GM21423 (cell line): ENCODE measurements at regions not wholly inside any gene's neighbourhood (a gene's known extent, or its start where the extent isn't known, plus 50 kb on each side); places are given as distances from the start of the nearest gene placed in this dataset.
"Not testable (repeated sequence)": the region's sequence is repeated elsewhere in the genome, so short reads cannot be mapped to it uniquely, and the experiment has no call there.

Experiments
- ATAC-seq: cut with Tn5 transposase; IDR thresholded peaks from one replicate; pipeline ENCODE4 v1.9.1; 2021; ENCODE audit warnings: mild to moderate bottlenecking, moderate library complexity; ENCODE audit not compliant: unreplicated experiment

DNA sequence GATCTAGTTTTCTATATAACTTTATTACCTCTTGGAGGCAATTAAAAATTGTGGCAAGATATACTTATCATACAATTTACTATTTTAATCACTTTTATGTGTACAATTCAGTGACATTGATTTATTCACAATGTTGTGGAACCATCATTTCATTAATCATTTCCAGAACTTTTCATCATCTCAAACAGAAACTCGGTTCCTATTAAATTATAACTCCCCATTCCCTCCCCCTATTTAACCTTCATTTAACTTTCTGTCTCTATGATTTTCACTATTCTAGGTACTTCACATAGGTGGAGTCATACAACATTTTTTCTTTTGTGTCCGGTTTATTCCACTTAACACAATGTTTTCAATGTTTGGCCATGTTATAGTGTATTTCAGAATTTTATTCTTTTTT lies 252.8 kb downstream of the REEP3 start:
- no peak for ATAC-seq

DNA sequence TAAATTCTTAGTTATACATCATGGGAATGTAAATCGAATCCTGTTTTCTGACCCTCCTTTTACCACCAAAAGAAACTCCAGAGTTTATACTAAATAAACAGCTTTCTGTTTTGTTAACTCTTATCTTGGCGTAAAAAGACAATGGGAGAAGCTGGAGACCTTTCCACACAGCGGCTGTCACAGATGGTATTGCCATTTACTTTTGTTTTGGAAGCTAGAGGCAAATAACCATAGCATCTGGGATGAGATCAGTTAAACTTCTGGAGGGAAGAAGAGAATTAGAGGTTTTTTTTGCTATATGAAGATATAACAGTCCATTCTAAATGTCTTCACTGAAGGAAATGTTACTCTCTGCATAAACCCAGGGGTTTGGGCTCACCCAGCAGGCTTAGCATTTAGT lies 258.9 kb downstream of the REEP3 start:
- no peak for ATAC-seq

- no peak for ATAC-seq
Observed at GRCh38 chr10:63781226-63781625, 260.0 kb downstream of the REEP3 start.

- ATAC-seq = no peak
Observed at GRCh38 chr10:63783882-63784281, 262.7 kb downstream of the REEP3 start.

GRCh38 chr10:63788152-63788821 lies 267.1 kb downstream of the REEP3 start:
- ATAC-seq = no peak

- no peak for ATAC-seq
Observed at GRCh38 chr10:63795094-63795860, 274.1 kb downstream of the REEP3 start.

DNA sequence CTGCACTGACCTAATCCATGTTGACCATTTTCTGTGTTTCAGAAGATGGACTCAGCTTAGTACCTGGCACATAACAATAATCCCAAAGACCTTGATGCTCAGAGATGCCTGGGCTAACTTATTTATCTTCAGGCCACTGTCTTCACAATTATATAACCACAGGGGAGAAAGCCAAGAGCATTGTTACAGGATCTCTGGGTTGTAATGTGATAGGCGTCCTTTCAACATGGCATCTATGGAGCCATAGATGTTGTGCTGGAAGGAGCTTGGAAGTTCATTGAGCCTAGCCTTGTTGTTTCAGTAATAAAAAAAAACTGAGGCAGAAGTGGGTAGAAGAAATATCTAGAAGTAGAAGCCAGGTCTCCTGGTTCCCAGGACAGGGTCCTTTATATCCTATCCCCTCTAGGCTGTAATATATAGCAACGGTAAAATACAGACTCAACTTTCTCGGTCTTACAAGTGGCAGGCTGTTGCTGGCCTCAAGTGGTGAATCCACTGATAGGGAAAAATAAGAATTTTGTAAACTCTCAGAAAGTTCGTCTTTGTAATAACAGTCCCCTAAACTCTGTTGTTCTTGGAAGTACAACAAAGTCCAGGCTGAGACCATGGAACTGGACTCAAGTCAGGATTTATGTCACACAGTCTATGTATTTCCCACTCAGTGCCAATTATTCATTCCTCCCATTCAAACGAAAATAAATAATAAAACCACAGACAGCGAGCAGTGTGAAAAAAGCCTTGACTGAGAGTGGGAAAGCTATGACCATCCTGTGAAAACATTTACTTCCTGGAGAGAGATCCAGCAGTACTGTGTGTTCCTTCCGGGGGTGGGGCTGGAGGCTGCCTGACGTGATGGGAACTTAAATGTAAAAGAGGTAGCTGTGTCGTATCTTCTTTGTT lies 277.6 kb downstream of the REEP3 start:
- no peak for ATAC-seq

GRCh38 chr10:63799521-63800300 lies 278.5 kb downstream of the REEP3 start:
- ATAC-seq = no peak

DNA sequence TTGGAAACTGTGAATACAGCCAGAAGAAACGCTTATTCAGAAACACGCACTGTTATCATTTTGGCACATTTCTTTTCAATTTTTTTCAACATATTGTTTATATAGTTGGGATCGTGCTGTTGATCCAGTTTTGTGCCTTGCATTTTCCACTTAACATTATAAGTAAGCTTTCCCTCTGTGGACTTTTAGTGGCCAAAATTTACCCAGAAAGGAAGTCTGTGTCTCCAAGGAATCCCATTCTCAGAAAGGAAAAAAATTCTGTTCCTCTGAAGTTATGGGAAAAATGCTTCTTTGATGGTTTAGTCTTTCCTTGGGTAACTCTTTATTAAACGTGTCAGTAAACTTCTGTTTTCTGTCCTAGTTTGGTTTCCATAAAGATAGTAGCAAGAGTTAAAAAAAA lies 280.0 kb downstream of the REEP3 start:
- ATAC-seq = no peak

DNA sequence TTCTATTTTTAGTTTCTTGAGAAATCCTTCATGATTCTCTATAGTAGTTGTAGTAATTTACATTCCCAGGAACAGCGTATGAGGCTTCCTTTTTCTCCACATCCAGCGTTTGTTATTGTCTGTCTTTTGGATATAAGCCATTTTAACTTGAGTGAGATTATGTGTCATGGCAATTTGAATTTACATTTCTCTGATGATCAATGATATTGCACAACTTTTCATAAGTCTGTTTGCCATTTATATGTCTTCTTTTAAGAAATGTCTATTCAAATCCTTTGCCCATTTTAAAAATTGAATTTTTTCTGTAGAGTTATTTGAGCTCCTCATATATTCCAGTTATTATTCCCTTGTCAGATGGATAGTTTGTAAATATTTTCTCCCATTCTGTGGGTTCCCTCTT lies 285.1 kb downstream of the REEP3 start:
- ATAC-seq = no peak

DNA sequence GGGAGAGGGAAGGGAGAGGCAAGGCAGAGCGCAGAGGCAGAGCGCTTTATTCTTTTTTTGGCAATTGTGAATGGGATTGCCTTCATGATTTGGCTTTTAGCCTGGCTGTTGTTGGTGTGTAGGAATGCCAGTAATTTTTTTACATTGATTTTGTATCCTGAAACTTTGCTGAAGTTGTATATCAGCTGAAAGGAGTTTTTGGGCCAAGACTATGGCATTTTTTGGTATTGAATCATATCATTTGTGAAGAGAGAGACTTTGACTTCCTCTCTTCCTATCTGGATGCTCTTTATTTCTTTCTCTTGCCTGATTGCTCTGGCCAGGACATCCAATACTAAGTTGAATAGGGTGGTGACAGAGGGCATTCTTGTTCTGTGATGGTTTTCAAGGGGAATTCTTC lies 291.3 kb downstream of the REEP3 start:
- ATAC-seq = no peak

GRCh38 chr10:63819753-63820329 lies 298.6 kb downstream of the REEP3 start:
- ATAC-seq = no peak

DNA sequence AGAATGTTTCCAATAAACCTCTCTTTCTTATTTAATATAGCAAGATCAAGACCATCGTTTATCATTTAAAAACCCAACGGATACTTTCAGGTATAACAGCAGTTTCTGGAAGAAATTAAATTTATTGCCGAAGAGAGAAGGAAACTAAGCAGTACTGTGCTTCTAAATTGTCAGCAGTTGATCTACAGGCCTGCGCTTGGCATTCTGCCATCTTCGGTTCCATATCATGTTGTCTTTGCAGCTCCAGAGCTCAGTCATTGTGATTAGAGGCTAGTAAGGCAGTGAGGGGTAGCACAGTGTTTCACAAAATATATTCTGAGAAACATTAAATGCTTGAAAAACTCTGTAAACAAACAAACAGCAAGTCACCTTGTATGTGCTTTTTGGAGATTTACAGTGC lies 301.3 kb downstream of the REEP3 start:
- ATAC-seq = no peak

DNA sequence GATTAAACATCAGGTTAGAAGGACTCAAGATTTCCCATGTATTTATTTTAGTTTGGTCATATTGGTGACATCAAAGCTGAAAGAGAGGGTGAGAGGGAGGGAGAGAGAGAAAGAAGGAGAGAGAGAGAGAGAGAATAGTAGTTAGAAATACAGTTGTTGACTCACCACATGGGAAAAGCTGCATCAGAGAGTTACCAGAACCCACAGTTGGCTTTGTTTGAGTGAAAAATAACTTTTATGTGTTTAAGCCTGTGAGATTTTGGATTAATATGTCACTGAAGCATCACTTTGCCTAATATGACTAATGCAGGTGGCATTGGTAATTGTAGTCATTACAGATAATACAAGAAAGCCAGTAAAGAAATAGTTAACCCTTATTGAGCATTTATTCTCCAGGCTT lies 303.9 kb downstream of the REEP3 start:
- no peak for ATAC-seq

DNA sequence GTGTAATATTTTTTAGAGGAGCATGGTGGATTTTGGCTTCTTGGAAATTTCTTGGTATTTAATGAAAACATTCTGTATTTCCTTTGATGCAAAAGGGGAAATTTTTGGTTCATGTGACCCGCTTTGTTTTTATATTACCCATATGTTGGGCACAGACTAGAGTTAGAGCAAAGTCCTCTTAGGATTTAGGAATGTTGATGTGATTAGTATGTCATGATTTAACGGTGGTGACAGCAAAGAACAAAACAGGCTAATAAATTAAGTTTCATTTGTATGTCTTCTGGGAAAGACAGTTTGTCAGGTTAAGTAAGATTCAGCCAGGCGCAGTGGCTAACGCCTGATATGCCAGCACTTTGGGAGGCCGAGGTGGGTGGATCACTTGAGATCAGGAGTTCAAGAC lies 304.6 kb downstream of the REEP3 start:
- ATAC-seq = no peak

- not testable (repeated sequence) for ATAC-seq
Observed at GRCh38 chr10:63827018-63827417, 305.8 kb downstream of the REEP3 start.

DNA sequence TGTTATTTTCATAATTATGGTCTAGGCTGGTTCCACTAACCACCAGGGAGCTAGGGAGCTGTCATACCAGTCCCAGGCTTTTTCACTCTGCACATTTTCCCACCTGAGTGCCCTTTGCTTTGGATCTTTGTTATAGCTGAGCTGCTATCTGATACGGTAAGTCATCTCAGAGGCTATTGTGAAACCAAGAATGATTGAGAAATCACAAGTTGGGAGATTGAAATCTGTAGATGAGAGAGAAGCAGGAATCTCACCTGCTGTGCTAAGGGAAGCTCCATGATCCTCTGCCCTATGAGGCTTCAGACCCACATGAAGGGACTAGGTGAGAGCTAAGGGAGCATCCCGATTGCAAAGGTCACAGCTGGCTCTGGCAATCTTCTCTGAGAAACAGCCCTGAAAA lies 307.8 kb downstream of the REEP3 start:
- ATAC-seq = no peak

DNA sequence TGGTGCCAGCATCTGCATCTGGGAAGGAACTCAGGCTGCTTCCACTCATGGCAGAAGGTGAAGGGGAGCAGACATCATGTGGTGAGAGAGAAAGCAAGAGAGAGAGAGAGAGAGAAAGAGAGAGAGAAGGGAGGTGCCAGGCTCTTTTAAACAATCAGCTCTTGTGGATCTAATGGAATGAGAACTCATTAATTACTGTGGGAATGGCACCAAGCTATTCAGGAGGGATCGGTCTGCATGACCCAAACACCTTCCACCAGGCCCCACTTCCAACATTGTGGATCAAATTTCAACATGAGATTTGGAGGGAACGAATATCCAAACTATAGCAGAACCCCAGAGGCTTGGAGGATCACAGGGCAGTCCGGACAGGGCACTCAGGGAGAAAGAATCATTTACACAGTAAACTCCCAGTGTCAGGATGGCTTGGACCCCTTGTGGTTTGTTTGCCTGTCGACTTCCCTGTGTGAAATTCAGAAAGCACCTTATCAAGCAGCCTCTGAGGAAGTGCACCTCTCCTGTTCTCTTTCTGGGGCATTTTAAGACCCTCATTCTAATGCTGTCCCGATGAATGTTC lies 308.5 kb downstream of the REEP3 start:
- no peak for ATAC-seq

DNA sequence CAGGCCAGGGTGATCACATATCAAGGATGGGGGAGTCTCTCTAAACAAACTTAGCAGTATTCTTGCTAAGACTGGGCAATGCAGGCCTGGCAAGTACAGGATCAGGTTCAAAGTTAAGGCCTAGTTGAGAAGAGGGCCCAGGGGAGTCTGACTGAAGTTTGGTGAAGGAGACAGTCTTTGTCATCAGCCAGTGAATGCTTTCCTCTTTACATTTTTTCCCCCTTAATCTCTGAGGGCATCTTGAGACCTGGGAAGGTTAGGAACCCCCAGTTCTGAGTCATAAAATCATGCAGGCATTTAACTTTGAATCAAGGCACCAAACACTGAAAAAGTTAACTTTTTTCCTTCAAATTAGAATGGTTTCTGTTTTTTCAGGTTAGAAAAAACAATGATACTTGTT lies 311.5 kb downstream of the REEP3 start:
- ATAC-seq = no peak

DNA sequence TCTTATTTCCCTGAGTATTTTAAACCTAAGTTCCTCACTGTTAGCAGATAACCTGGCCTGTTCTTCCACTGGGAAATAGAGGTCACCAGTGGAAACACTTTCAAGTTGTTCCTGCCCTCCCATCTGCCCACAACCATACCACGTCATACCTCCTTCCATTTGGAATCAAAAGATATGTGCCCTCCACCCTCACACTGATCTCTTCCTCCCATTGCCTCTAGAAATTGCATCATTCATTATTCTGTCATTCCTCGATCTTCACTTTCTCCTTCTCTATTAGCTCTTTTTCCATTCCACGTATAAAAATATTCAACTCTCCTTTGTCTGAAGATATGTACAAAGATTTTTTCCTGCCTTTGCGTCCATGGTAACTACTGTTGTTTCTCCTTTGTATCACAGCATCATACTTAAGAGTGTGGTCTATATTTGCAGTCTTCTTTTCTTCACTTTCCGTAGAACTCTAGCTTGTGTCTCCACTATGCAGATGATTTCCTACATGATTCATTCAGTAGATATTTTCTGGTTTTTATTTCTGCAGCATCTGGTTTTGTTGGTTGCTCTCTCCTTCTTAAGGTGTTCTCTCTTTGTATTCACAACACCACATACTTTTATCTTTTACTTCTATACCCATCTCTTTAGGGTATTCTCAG lies 312.3 kb downstream of the REEP3 start:
- no peak for ATAC-seq
